PFSK-1 (cell line): ENCODE measurements at regions not wholly inside any gene's neighbourhood (a gene's known extent, or its start where the extent isn't known, plus 50 kb on each side); places are given as distances from the start of the nearest gene placed in this dataset.

ENCODE experiments used
- FOXP2 ChIP-seq: optimal IDR thresholded peaks from 2 replicates; pipeline ENCODE3; 2011; ENCODE audit warnings: borderline replicate concordance, control low read depth, inconsistent platforms; ENCODE audit not compliant: insufficient read depth; ENCODE audit errors: extremely low read length, extremely low read depth
- POLR2AphosphoS5 ChIP-seq: IDR thresholded peaks from 2 replicates; pipeline ENCODE4 v1.6.1; 2012; ENCODE audit warnings: low read depth, mild to moderate bottlenecking, control low read depth, low read length, moderate library complexity
- SIN3A ChIP-seq: IDR thresholded peaks from 2 replicates; pipeline ENCODE4 v1.6.1; 2012; ENCODE audit warnings: mild to moderate bottlenecking, low read length, moderate library complexity, borderline replicate concordance; ENCODE audit not compliant: insufficient read depth
- TAF1 ChIP-seq: IDR thresholded peaks from 2 replicates; pipeline ENCODE4 v1.6.1; 2012; ENCODE audit warnings: low read length, control low read depth, borderline replicate concordance; ENCODE audit not compliant: insufficient read depth
- TF ChIP-seq, protein P1 (sequence below), 2 experiments: IDR thresholded peaks; 2 replicates each; pipeline versions ENCODE4 v1.6.1 to v1.8.0; 2011 to 2012; ENCODE audit warnings: low read depth in 2 of 2, low read length in 2 of 2, control low read depth in 1 of 2, inconsistent platforms in 1 of 2, mild to moderate bottlenecking in 1 of 2, moderate library complexity in 1 of 2; ENCODE audit not compliant: insufficient read depth in 1 of 2

DNA sequence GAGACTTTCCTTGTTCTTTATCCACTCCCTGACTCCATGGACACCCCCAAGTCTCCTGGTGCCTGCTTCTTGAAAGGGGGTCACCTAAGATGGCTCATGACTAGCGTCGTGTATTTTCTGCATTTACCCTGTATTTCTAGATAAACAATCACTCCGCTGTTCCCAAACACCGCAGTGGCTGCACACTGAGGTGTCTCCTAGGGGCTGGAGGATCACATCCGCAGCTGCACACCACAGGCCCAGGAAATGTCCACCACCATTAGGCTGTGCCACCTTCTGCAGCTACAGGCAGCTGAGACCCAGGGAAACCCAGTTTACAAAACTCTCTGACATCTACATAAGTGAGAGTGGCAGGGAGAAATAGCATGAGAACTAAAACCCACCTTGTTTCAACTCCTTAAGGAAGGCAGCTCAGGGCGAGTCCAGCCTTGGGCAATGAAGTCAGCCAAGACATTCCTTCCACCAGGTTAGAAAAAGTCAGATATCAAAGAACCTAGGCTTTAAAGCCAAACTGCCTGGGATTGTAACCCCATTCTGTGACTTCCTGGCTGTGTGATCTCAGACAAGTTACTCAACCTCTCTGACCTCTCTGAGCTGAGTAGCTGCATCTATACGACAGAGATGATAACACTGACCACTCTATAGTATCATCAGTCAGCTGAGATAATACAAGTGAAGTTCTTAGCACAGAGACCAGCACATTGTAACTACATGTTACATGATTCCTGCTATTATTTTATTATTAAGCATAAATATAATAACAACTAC, 102.2 kb downstream of the SNX5 start:
- no peak for TF ChIP-seq POLR2AphosphoS5
- TF ChIP-seq SIN3A = no peak
- TF ChIP-seq, protein P1, sequence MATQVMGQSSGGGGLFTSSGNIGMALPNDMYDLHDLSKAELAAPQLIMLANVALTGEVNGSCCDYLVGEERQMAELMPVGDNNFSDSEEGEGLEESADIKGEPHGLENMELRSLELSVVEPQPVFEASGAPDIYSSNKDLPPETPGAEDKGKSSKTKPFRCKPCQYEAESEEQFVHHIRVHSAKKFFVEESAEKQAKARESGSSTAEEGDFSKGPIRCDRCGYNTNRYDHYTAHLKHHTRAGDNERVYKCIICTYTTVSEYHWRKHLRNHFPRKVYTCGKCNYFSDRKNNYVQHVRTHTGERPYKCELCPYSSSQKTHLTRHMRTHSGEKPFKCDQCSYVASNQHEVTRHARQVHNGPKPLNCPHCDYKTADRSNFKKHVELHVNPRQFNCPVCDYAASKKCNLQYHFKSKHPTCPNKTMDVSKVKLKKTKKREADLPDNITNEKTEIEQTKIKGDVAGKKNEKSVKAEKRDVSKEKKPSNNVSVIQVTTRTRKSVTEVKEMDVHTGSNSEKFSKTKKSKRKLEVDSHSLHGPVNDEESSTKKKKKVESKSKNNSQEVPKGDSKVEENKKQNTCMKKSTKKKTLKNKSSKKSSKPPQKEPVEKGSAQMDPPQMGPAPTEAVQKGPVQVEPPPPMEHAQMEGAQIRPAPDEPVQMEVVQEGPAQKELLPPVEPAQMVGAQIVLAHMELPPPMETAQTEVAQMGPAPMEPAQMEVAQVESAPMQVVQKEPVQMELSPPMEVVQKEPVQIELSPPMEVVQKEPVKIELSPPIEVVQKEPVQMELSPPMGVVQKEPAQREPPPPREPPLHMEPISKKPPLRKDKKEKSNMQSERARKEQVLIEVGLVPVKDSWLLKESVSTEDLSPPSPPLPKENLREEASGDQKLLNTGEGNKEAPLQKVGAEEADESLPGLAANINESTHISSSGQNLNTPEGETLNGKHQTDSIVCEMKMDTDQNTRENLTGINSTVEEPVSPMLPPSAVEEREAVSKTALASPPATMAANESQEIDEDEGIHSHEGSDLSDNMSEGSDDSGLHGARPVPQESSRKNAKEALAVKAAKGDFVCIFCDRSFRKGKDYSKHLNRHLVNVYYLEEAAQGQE (IDR thresholded peaks at IDR 0.05; ENCODE audit: insufficient read depth in 1 of 2, low read depth in 2 of 2, low read length in 2 of 2) = no peak
- TF ChIP-seq TAF1 = no peak
- TF ChIP-seq FOXP2 = no peak
